Smooth muscle cell (in vitro differentiated cells): ENCODE measurements at regions not wholly inside any gene's neighbourhood (a gene's known extent, or its start where the extent isn't known, plus 50 kb on each side); places are given as distances from the start of the nearest gene placed in this dataset.
"Not testable (repeated sequence)": the region's sequence is repeated elsewhere in the genome, so short reads cannot be mapped to it uniquely, and the experiment has no call there.

Experiments
- DNase-seq: peaks from one replicate; lab custom pipeline; 2025; ENCODE audit not compliant: unreplicated experiment; lab: John Stamatoyannopoulos, UW
- H2AFZ ChIP-seq: fragments of 200-600 bp; sonication (generic); 2 replicates; pipeline ENCODE4 v1.6.0; 2016; ENCODE audit warnings: antibody characterized with exemption, low read depth, mild to moderate bottlenecking
- H3F3A ChIP-seq: fragments of 200-600 bp; sonication (generic); 2 replicates; pipeline ENCODE4 v1.6.0; 2017; ENCODE audit warnings: antibody characterized with exemption, low read depth
- H3K27ac ChIP-seq: fragments of 200-600 bp; sonication (generic); 2 replicates; pipeline ENCODE4 v1.5.1; 2016; ENCODE audit warnings: low read depth, mild to moderate bottlenecking
- H3K27me3 ChIP-seq: fragments of 200-600 bp; sonication (generic); 2 replicates; pipeline ENCODE4 v1.6.1; 2016; ENCODE audit warnings: low read depth, mild to moderate bottlenecking
- H3K36me3 ChIP-seq: fragments of 200-600 bp; sonication (generic); 2 replicates; pipeline ENCODE4 v1.5.1; 2016; ENCODE audit warnings: low read depth
- H3K4me1 ChIP-seq: fragments of 200-600 bp; sonication (generic); 2 replicates; pipeline ENCODE4 v1.5.1; 2016; ENCODE audit warnings: low read depth
- H3K4me2 ChIP-seq: fragments of 200-600 bp; sonication (generic); 2 replicates; pipeline ENCODE4 v1.6.0; 2016; ENCODE audit warnings: mild to moderate bottlenecking
- H3K4me3 ChIP-seq: fragments of 200-600 bp; sonication (generic); 2 replicates; pipeline ENCODE4 v1.5.1; 2016; ENCODE audit warnings: mild to moderate bottlenecking
- H3K79me2 ChIP-seq: fragments of 200-600 bp; sonication (generic); 2 replicates; pipeline ENCODE4 v1.6.0; 2016; ENCODE audit warnings: low read depth, mild to moderate bottlenecking
- H3K9ac ChIP-seq: fragments of 200-600 bp; sonication (generic); 2 replicates; pipeline ENCODE4 v1.6.0; 2016; ENCODE audit warnings: low read depth
- H3K9me3 ChIP-seq: fragments of 200-600 bp; sonication (generic); replicated peaks from 2 replicates; pipeline ENCODE4 v1.5.1; 2016; ENCODE audit warnings: low read depth
- H4K20me1 ChIP-seq: fragments of 200-600 bp; sonication (generic); 2 replicates; pipeline ENCODE4 v1.6.0; 2016; ENCODE audit warnings: low read depth
- CTCF ChIP-seq: fragments of 200-600 bp; sonication (generic); IDR thresholded peaks from 2 replicates; pipeline ENCODE4 v1.5.1; 2017; ENCODE audit warnings: borderline replicate concordance, mild to moderate bottlenecking, antibody characterized with exemption; ENCODE audit not compliant: insufficient read depth, poor library complexity, severe bottlenecking
- WGBS: methylation state at CpG from one replicate; pipeline ENCODE4 v1.1.7; 2016; ENCODE audit warnings: low lambda C conversion rate; 5-methylcytosine and 5-hydroxymethylcytosine counted together

- no peaks in the 10 kb centered on the region for H3F3A ChIP-seq
- no peaks in the 10 kb centered on the region for H3K4me1 ChIP-seq
- H3K27me3 ChIP-seq, result no peaks in the 10 kb centered on the region
- no peak overlapping the region for H3K27ac ChIP-seq
- no peak overlapping the region for H3K4me3 ChIP-seq
- H3K9me3 ChIP-seq, result no peaks in the 10 kb centered on the region
- TF ChIP-seq CTCF, result no peak
- H3K9ac ChIP-seq, result no peak overlapping the region
- no peaks in the 10 kb centered on the region for H3K79me2 ChIP-seq
- H3K36me3 ChIP-seq, result no peaks in the 10 kb centered on the region
- 95% methylated on average over 17 of the region's 17 CpGs for WGBS
- no peaks in the 10 kb centered on the region for H4K20me1 ChIP-seq
- no peak overlapping the region for H2AFZ ChIP-seq
- DNase-seq, result no peak
- H3K4me2 ChIP-seq, result no peak overlapping the region
Observed at GRCh38 chr5:26326153-26326759, 712.1 kb downstream of the CDH9 start.

GRCh38 chr5:26325432-26325831, 713.0 kb downstream of the CDH9 start:
- H3K4me3 ChIP-seq, H3F3A ChIP-seq, H3K4me2 ChIP-seq, H3K79me2 ChIP-seq, H3K9me3 ChIP-seq, H3K36me3 ChIP-seq, H3K4me1 ChIP-seq, H3K27ac ChIP-seq, DNase-seq, H3K9ac ChIP-seq, H4K20me1 ChIP-seq, H2AFZ ChIP-seq, H3K27me3 ChIP-seq: not testable (repeated sequence)
- 95% methylated on average over 11 of the region's 11 CpGs for WGBS

GRCh38 chr5:26324273-26324895, 714.0 kb downstream of the CDH9 start:
- not testable (repeated sequence) for H3K27me3 ChIP-seq, H3K27ac ChIP-seq, H3K36me3 ChIP-seq, H3K4me1 ChIP-seq, H3K4me2 ChIP-seq, H3F3A ChIP-seq, H3K79me2 ChIP-seq, H2AFZ ChIP-seq, H3K4me3 ChIP-seq, DNase-seq, H4K20me1 ChIP-seq, H3K9ac ChIP-seq, H3K9me3 ChIP-seq
- 96% methylated on average over 41 of the region's 41 CpGs for WGBS

GRCh38 chr5:26323794-26324193, 714.6 kb downstream of the CDH9 start:
- H3F3A ChIP-seq, result no peaks in the 10 kb centered on the region
- no peak overlapping the region for H2AFZ ChIP-seq
- H3K9me3 ChIP-seq, result no peaks in the 10 kb centered on the region
- no peak overlapping the region for H3K27ac ChIP-seq
- no peak overlapping the region for H3K9ac ChIP-seq
- H3K4me1 ChIP-seq, result no peaks in the 10 kb centered on the region
- no peaks in the 10 kb centered on the region for H4K20me1 ChIP-seq
- H3K4me2 ChIP-seq, result no peak overlapping the region
- H3K4me3 ChIP-seq, result no peak overlapping the region
- no peak for TF ChIP-seq CTCF
- no peaks in the 10 kb centered on the region for H3K36me3 ChIP-seq
- no peak for DNase-seq
- 96% methylated on average over 13 of the region's 13 CpGs for WGBS
- no peaks in the 10 kb centered on the region for H3K27me3 ChIP-seq
- H3K79me2 ChIP-seq, result no peaks in the 10 kb centered on the region
